ENCODE measurements at regions not wholly inside any gene's neighbourhood (a gene's known extent, or its start where the extent isn't known, plus 50 kb on each side); places are given as distances from the start of the nearest gene placed in this dataset.

- no peak for ATAC-seq
- Mint-ChIP-seq H3K4me3 (no peak overlapping the region), H3K36me3 (ENCODE audit: low read depth) (no peaks in the 10 kb centered on the region), H3K9me3 (no peaks in the 10 kb centered on the region), H3K27ac (no peak overlapping the region), H3K4me1 (ENCODE audit: low read depth) (no peaks in the 10 kb centered on the region), H3K27me3 (no peaks in the 10 kb centered on the region)
- no peak for TF ChIP-seq CTCF (IDR thresholded peaks at IDR 0.05)
- DNase-seq = no peak
- ChIA-PET POLR2A (no interaction called here), CTCF (no interaction called here)
- intact Hi-C loops (cut with micrococcal nuclease) = no loop called here
These were observed 253.1 kb upstream of the IPO5 start for GRCh38 chr13:97700306-97700848.

GRCh38 chr13:97702614-97703013 is 250.9 kb upstream of the IPO5 start:
- intact Hi-C loops (cut with micrococcal nuclease) = no loop called here
- no peaks in the 10 kb centered on the region for H3K4me1 Mint-ChIP-seq (ENCODE audit: low read depth)
- DNase-seq (no peak), ATAC-seq (no peak)
- H3K27ac Mint-ChIP-seq = no peak overlapping the region
- no peaks in the 10 kb centered on the region for H3K27me3 Mint-ChIP-seq
- ChIA-PET CTCF (no interaction called here), POLR2A (no interaction called here)
- H3K9me3 Mint-ChIP-seq = no peaks in the 10 kb centered on the region
- no peaks in the 10 kb centered on the region for H3K36me3 Mint-ChIP-seq (ENCODE audit: low read depth)
- H3K4me3 Mint-ChIP-seq = no peak overlapping the region
- no peak for TF ChIP-seq CTCF (IDR thresholded peaks at IDR 0.05)

- no peak for DNase-seq
- H3K36me3 Mint-ChIP-seq (ENCODE audit: low read depth) = no peaks in the 10 kb centered on the region
- H3K27ac Mint-ChIP-seq = no peak overlapping the region
- H3K27me3 Mint-ChIP-seq = no peaks in the 10 kb centered on the region
- no peak for TF ChIP-seq CTCF (IDR thresholded peaks at IDR 0.05)
- no peaks in the 10 kb centered on the region for H3K4me1 Mint-ChIP-seq (ENCODE audit: low read depth)
- H3K4me3 Mint-ChIP-seq = no peak overlapping the region
- CTCF ChIA-PET = no interaction called here
- POLR2A ChIA-PET = no interaction called here
- no peaks in the 10 kb centered on the region for H3K9me3 Mint-ChIP-seq
- no peak for ATAC-seq
- intact Hi-C loops (cut with micrococcal nuclease) = no loop called here
These were observed 242.7 kb upstream of the IPO5 start for GRCh38 chr13:97710797-97711196.

GRCh38 chr13:97712770-97713169 is 240.7 kb upstream of the IPO5 start:
- ATAC-seq (no peak), DNase-seq (no peak)
- H3K36me3 Mint-ChIP-seq (ENCODE audit: low read depth) = no peaks in the 10 kb centered on the region
- intact Hi-C loops (cut with micrococcal nuclease) = no loop called here
- CTCF ChIA-PET = no interaction called here
- no peaks in the 10 kb centered on the region for H3K27me3 Mint-ChIP-seq
- no peaks in the 10 kb centered on the region for H3K4me1 Mint-ChIP-seq (ENCODE audit: low read depth)
- H3K27ac Mint-ChIP-seq = no peak overlapping the region
- TF ChIP-seq CTCF (IDR thresholded peaks at IDR 0.05) = no peak
- no peaks in the 10 kb centered on the region for H3K9me3 Mint-ChIP-seq
- POLR2A ChIA-PET = no interaction called here
- H3K4me3 Mint-ChIP-seq = no peak overlapping the region

GRCh38 chr13:97715763-97716162 is 237.7 kb upstream of the IPO5 start:
- intact Hi-C loops (cut with micrococcal nuclease) = no loop called here
- no peak for TF ChIP-seq CTCF (IDR thresholded peaks at IDR 0.05)
- no peak for ATAC-seq
- Mint-ChIP-seq H3K4me3 (no peak overlapping the region), H3K27me3 (no peaks in the 10 kb centered on the region), H3K9me3 (no peaks in the 10 kb centered on the region), H3K36me3 (ENCODE audit: low read depth) (no peaks in the 10 kb centered on the region), H3K27ac (no peak overlapping the region), H3K4me1 (ENCODE audit: low read depth) (no peaks in the 10 kb centered on the region)
- CTCF ChIA-PET = no interaction called here
- POLR2A ChIA-PET = no interaction called here
- DNase-seq = no peak
